Omental fat pad (tissue), 3 donors: ENCODE measurements at regions not wholly inside any gene's neighbourhood (a gene's known extent, or its start where the extent isn't known, plus 50 kb on each side); places are given as distances from the start of the nearest gene placed in this dataset.

Experiments
- ATAC-seq: fragments of 150-250 bp; one replicate; pipeline ENCODE4 v1.9.1; 2016; ENCODE audit warnings: mild to moderate bottlenecking, moderate library complexity; ENCODE audit not compliant: low FRiP score
- DNase-seq: peaks from one replicate; pipeline ENCODE4 v3.0.0-alpha.2; 2019; ENCODE audit warnings: low spot score
- CTCF ChIP-seq, 3 donors: fragments of 450-650 bp; IDR thresholded peaks; one replicate each; pipeline ENCODE4 v1.5.1; 2016 to 2017; ENCODE audit warnings: antibody characterized with exemption in 3 of 3, mild to moderate bottlenecking in 3 of 3, moderate library complexity in 2 of 3

- no peak for TF ChIP-seq CTCF (IDR thresholded peaks at IDR 0.05)
- no peak for DNase-seq
- no peak for ATAC-seq
Observed at GRCh38 chr12:58537278-58537677, 383.0 kb downstream of the LRIG3 start.

DNA sequence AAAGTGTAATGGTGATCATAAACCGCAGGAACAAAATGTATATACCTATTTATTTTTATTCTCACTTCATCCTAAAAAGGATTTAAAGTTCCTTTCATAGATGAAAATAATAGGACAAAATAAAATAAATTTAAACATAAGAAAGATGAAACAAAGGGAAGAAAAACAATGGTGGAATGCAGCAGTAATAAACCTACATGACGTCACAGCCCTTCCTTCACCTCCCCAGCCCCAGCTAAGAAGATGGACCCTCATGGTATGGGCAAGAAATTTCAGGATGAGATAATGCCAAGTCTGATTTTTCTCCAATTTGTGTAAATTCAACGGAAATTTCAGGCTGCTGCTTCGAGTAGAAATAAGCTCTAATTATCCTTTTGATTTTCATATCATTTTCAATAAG, 381.0 kb downstream of the LRIG3 start:
- TF ChIP-seq CTCF (IDR thresholded peaks at IDR 0.05): no peak
- no peak for ATAC-seq
- no peak for DNase-seq

DNA sequence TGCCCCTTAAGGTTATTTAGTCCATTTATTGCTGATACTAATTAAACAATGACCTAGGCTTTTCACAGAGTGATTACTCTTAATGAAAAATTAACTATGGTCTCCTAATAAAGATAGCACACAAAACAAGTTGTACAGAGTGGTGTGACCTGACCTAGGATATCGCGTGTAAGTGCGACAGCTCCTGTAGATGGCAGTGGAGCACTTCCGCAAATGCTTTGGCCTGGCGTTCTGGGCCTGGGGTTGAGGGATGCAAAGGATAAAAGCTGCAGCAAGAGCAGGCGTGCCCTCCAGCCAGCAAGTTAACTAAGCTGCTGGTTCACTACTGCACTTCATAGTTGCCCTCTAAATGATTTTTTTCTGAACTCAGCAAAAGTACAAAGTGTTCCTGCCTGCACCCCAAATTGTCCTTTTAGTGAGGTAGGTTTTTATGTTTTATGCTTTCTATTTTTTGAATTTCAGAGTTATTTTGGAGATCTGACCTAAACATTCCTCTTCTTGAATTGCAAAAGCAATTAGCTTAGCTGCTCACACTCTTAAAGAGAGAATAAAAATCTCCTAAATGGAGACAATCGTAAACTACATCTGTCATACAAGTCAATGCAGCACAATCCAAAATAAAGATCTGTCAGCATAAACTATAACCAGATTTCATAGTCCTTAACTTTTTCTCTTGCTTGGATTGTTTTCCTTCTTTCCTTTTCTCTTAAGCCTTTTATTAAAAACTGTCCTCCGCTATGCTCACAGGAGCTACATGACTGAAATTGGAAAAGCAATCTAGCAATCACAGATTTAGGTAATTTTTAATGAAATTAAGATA, 379.6 kb downstream of the LRIG3 start:
- peak; percentile 83 for ATAC-seq
- TF ChIP-seq CTCF (IDR thresholded peaks at IDR 0.05): peak in 1 of 3 donors; percentile 60
- DNase-seq: peak; percentile 23

DNA sequence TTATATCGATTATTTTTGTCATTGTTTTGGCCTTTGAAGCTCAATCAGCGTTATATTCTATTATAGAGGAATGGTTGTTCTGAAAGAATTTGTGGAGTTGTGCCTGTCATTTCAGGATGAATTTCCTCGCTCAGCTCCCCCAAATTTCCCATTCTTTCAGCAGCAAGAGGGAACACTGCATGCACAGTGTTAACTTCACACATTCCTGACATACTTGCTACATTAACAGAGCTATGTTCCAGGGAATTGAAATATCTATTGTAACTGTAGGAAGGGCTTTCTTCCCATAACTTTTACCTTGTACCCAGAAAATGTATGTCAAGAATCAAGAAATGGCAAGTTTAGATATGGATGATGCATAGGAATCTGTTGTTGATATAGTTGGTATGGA, 379.0 kb downstream of the LRIG3 start:
- ATAC-seq (no peak), DNase-seq (no peak)
- no peak for TF ChIP-seq CTCF (IDR thresholded peaks at IDR 0.05)

DNA sequence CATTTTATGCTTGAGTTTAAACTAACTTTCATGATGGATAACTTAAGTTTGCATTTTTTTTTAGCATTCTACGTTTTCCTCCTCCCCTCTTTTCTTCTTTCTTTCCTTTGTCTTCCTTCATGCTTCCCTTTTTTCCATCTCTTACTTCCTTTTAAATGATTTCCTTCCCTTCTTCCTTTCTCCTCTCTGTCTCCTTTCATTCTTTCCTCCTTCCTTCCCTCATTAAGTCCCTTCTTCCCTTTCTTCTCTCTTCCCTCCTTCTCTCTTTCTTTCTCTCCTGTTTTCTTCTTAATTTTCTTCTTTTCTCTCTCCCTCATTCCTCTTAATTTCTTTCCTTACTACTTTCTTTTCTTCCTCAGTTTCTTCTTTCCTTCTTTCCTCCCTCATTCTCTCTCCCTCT, 376.0 kb downstream of the LRIG3 start:
- ATAC-seq (no peak), DNase-seq (no peak)
- TF ChIP-seq CTCF (IDR thresholded peaks at IDR 0.05): no peak

GRCh38 chr12:58547217-58547616, 373.1 kb downstream of the LRIG3 start:
- DNase-seq: no peak
- TF ChIP-seq CTCF (IDR thresholded peaks at IDR 0.05): no peak
- ATAC-seq: no peak

- TF ChIP-seq CTCF (IDR thresholded peaks at IDR 0.05): no peak
- ATAC-seq (no peak), DNase-seq (no peak)
Observed at GRCh38 chr12:58548801-58549200, 371.5 kb downstream of the LRIG3 start.
